BE2C (cell line): ENCODE measurements at regions not wholly inside any gene's neighbourhood (a gene's known extent, or its start where the extent isn't known, plus 50 kb on each side); places are given as distances from the start of the nearest gene placed in this dataset.

Experiments
- DNase-seq: peaks from one replicate; pipeline ENCODE4 v3.0.0-alpha.2; 2020
- H3K27me3 ChIP-seq: fragments of 250-450 bp; sonication (Bioruptor Pico); 2 replicates; pipeline ENCODE4 v1.5.1; 2020; ENCODE audit warnings: mild to moderate bottlenecking
- H3K36me3 ChIP-seq: fragments of 250-450 bp; sonication (Bioruptor Pico); 2 replicates; pipeline ENCODE4 v1.5.1; 2020; ENCODE audit warnings: mild to moderate bottlenecking
- H3K4me1 ChIP-seq: fragments of 250-450 bp; sonication (Bioruptor Pico); 2 replicates; pipeline ENCODE4 v1.5.1; 2020
- H3K4me3 ChIP-seq: 2 replicates; pipeline ENCODE4 v1.5.1; 2011; ENCODE audit warnings: low read depth, low read length
- H3K9me3 ChIP-seq: fragments of 250-450 bp; sonication (Bioruptor Pico); 2 replicates; pipeline ENCODE4 v1.5.1; 2020
- CTCF ChIP-seq: IDR thresholded peaks from 2 replicates; pipeline ENCODE4 v1.5.1; 2012; ENCODE audit warnings: mild to moderate bottlenecking, low read depth, low read length

GRCh38 chr3:165507576-165507975 is 311.4 kb upstream of the SLITRK3 start:
- DNase-seq = no peak
- no peak overlapping the region for H3K4me3 ChIP-seq
- H3K9me3 ChIP-seq = no peaks in the 10 kb centered on the region
- no peak for TF ChIP-seq CTCF
- H3K27me3 ChIP-seq = no peaks in the 10 kb centered on the region
- H3K36me3 ChIP-seq = peaks cover 22% of the 10 kb centered on the region
- no peaks in the 10 kb centered on the region; the same call in none of the 2 replicates for H3K4me1 ChIP-seq

GRCh38 chr3:165507060-165507459 is 310.9 kb upstream of the SLITRK3 start:
- no peaks in the 10 kb centered on the region for H3K27me3 ChIP-seq
- no peaks in the 10 kb centered on the region; the same call in none of the 2 replicates for H3K4me1 ChIP-seq
- no peak overlapping the region for H3K4me3 ChIP-seq
- peaks cover 22% of the 10 kb centered on the region for H3K36me3 ChIP-seq
- DNase-seq = no peak
- TF ChIP-seq CTCF = no peak
- no peaks in the 10 kb centered on the region for H3K9me3 ChIP-seq

- Histone ChIP-seq H3K36me3 (peaks cover 22% of the 10 kb centered on the region), H3K4me3 (no peak overlapping the region), H3K4me1 (no peaks in the 10 kb centered on the region; the same call in none of the 2 replicates), H3K27me3 (no peaks in the 10 kb centered on the region), H3K9me3 (no peaks in the 10 kb centered on the region)
- no peak for TF ChIP-seq CTCF
- no peak for DNase-seq
Observed at GRCh38 chr3:165505657-165506056, 309.5 kb upstream of the SLITRK3 start.

GRCh38 chr3:165504554-165504953 is 308.4 kb upstream of the SLITRK3 start:
- no peaks in the 10 kb centered on the region for H3K27me3 ChIP-seq
- DNase-seq = no peak
- H3K9me3 ChIP-seq = no peaks in the 10 kb centered on the region
- TF ChIP-seq CTCF = no peak
- H3K4me3 ChIP-seq = no peak overlapping the region
- H3K36me3 ChIP-seq = peaks cover 22% of the 10 kb centered on the region
- no peaks in the 10 kb centered on the region; the same call in none of the 2 replicates for H3K4me1 ChIP-seq

GRCh38 chr3:165503825-165504224 is 307.6 kb upstream of the SLITRK3 start:
- H3K27me3 ChIP-seq = no peaks in the 10 kb centered on the region
- no peaks in the 10 kb centered on the region; the same call in none of the 2 replicates for H3K4me1 ChIP-seq
- no peak overlapping the region for H3K4me3 ChIP-seq
- H3K9me3 ChIP-seq = no peaks in the 10 kb centered on the region
- H3K36me3 ChIP-seq = peaks cover 19% of the 10 kb centered on the region
- DNase-seq = no peak
- no peak for TF ChIP-seq CTCF

- Histone ChIP-seq H3K36me3 (peaks cover 15% of the 10 kb centered on the region), H3K4me1 (no peaks in the 10 kb centered on the region; the same call in none of the 2 replicates), H3K4me3 (no peak overlapping the region), H3K27me3 (no peaks in the 10 kb centered on the region), H3K9me3 (no peaks in the 10 kb centered on the region)
- no peak for TF ChIP-seq CTCF
- no peak for DNase-seq
Observed at GRCh38 chr3:165503346-165503745, 307.2 kb upstream of the SLITRK3 start.
